GM19395 (cell line): ENCODE measurements at regions not wholly inside any gene's neighbourhood (a gene's known extent, or its start where the extent isn't known, plus 50 kb on each side); places are given as distances from the start of the nearest gene placed in this dataset.
"Not testable (repeated sequence)": the region's sequence is repeated elsewhere in the genome, so short reads cannot be mapped to it uniquely, and the experiment has no call there.

Experiments
- ATAC-seq: cut with Tn5 transposase; IDR thresholded peaks from one replicate; pipeline ENCODE4 v1.9.1; 2021; ENCODE audit warnings: mild to moderate bottlenecking, moderate library complexity; ENCODE audit not compliant: unreplicated experiment

DNA sequence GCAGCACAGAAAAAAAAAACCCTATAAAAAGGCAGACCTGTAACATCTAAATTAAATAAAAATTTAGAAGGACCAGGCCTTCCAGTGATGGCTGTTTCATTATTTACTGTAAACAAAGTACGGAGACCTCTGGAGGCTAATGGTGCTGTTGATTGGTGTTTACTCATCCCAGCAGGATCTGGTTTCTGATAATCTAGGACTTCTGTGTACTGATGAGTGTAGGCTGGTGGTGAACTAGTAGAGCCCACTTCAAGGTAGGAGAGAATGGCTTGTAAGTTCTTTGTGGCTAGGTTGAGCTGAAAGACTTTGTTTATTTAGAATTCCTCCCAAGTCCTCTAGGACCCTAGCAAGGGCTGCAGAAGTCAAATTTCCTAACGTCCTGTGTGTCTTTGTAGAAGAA lies 398.1 kb upstream of the PITX2 start:
- no peak for ATAC-seq

DNA sequence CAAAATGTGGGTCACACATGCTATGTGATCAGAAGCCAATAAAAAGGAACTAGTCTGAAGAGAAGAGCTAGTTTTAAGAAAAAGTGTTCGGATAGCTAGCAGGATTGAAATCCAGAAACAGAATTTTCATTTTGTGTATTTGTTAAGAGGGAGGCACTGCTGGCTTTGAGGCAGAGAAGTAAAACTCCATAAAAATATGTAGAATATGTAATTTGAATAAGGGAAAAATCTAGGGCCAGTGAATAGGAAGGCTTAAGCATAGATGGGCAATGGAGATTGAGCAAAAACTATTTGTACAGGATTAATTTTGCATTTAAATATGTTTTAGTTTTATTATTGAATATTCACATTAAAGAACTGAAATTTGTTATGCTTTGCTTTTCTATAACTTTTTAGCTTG lies 399.9 kb upstream of the PITX2 start:
- no peak for ATAC-seq

DNA sequence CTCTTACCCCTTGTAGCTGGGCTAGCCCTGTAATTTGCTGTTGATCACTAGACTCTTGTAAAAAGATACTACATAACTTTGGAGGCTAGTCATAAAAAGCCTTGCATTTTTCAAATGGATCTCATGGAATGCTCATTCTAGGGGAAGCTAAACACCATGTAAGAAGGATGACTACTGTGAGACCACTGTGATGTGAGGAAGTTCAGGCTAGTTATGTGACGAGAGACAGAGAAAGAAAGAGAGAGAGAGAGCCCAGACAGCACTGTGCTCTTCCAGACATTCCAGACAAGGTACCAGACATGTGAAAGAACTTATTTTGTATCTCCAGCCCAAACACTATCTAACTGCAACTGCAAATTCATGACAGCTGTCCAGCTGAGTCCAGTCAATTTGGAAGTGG lies 404.6 kb upstream of the PITX2 start:
- ATAC-seq: no peak

DNA sequence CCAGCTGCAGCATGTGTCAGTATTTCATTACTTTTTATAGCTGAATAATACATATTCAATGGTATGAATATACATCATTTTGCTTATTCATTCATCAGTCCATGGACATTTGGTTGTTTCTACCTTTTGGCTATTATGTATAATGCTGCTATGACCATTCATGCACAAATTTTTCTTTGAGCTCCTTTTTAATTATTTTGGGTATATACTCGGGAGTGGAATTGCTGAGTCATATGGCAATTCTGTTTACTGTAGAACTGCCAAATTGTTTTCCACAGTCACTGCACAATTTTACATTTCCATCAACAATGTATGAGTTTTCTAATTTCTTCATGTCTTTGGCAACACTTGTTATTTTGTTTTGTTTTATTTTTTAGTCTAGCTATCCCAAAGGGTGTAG lies 405.9 kb upstream of the PITX2 start:
- no peak for ATAC-seq

DNA sequence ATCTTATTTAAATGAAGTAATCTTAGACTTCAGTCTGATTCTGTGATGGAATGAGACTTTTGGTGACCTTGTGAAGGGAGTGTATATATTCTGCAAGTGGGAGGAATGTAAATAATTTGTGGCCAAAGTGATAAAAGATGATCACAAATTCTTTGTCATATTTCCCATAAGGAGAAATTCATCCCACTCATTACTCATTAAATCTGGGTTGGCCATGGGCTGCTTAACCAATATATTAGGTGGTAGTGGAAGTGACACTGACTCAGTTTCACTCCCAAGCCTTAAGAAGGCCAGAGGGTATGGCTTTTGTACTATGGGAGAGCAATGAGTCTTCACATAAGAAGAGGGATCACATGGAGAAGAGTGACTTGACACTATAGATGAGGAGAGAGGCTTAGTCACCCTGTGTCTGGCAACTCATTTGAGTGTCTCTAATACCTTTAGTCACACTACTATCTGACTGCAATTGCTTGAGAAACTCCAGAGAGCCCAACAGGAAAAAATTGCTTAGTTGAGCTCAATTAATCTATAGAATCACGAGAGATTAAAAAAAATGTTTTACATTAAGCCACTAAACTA lies 408.2 kb upstream of the PITX2 start:
- ATAC-seq: no peak

DNA sequence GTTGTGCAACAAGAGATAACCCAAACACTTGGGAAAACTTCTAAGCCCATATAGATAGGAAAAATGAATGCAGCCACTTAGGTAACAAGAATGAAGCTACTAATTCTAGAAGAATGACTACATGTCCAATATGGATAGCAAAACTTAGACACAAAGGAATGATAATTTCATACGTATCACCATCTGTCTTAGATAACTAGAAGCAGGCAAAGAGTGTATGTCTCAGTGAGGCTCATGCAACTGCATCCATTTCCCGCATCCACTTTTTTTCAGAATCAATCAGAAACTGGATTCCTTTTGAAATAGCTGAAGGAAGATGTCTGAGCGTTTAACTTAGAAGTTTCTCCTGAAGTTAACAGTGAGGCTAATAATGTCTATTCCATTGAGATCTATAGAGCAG lies 408.7 kb upstream of the PITX2 start:
- no peak for ATAC-seq

DNA sequence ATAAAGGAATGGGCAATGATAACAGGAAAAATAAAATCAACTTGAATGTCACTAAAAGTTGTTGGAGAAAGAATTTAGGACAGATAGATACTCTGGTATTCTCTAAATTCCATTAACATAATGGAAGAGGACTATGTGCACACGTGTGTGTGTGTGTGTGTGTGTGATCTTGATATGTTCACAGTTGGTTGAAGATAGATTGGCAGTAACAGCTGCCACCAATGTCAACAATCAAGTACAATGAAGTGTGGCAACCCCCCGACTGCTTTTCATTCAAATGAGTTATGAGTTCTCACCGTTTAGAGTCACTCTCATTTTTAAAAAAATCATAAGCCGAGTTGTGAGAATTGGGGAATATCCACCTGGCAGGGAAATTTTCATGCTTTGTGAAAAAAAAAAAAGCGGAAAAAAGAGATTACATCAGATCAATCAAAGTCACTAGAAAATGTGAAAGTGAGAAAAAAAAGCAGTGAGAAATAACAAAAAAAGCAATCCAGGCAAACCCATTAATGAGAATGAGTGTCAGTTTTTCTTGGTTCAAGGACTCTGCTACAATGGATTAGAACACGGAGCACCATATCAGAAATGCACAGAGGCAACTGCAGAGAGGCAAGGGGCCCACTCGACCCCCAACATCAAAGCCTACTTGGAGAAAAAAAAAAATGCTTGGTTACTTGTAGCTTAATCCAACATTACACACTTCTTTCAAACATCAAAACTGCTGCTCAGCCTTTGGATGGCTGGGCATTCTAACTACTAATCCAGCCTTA lies 414.9 kb upstream of the PITX2 start:
- no peak for ATAC-seq

DNA sequence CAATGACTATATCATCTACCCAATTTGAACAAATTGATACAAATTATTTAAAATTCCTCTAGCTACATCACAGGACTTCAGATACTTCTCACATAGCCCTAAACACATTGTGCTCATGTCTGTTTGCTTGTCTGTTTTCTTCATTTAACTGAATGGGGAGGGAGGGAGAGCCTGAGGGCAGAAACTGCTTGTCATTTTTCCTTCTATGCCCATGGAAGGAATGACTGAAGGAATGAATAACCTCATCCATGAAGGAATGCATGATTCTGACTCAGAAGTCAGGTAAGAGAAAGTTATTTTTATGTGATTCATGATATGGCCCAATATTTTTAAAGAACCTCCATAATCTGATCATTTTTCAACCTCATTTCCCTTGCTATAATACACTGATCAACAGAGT lies 418.0 kb upstream of the PITX2 start:
- ATAC-seq: no peak

DNA sequence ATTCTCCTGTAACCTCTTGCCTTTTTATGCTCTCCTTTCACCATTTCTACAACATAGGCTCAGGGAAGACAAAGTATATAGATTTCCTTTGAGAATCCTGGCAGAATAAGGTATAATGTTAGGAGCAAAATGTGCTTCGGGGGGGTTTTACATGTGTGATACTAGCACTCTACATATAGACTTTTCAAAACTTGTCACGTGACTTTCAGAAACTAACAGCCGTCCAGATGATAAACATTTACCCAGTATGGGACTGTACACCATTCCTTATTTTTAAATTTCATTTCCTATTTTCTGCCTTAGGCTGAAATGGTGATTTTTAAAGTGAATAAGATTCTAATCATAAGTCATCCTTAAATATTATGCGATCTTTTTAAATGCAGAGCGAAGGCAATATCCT lies 420.4 kb upstream of the PITX2 start:
- ATAC-seq: no peak

DNA sequence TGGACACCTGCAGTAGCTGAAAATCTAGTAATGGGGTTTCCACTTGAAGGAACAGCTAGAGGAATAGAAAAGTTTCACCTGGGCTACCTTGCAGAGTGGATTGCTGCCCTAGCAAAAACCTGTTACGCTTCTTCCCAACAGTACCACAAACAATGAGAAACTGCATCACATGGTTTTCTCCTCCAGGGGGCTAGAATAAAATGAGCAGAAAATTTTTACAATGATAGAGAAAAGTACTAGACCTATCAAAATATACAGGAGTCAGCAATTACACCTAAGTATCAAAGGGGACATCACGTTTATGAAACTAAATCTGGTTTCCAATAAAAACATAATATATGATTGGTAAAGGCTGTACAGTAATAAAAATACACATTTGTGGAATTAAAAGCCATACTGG lies 423.1 kb upstream of the PITX2 start:
- no peak for ATAC-seq

DNA sequence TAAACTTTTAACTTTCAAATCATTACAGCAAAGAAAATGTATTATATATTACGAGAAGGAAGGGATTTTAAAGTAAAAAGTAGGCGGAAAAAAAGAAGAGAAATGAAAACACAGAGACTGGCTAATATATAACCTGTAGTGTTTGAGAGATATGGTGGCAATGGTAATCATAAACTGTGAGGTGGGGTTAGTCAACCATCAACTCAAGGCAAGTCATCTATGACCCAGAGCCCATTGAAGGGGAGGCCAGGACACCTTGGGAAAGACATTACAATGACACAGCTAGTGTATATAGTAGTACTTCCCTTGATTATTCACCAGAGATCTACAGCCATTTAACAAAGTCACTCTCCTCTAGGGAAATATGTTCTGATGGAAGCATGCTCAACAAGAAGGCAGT lies 423.9 kb upstream of the PITX2 start:
- peak; percentile 70 for ATAC-seq

DNA sequence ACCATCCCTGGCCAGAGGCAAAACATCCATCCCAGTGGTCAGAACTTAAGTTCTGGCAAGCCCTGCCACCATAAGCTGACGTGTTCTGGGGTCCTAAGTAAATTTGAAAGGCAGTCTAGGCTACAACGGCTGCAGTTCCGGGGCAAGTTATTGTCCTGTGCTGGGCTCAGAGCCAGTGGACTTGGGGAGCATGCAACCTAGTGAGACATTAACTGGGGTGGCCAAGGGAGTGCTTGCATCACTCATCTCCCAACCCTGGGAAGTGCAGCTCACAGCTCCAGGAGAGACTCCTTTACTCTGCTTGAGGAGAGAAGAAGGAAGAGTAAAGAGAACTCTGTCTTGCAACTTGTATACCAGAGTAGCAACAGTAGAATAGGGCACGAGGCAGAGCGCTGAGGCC lies 425.4 kb upstream of the PITX2 start:
- ATAC-seq: no peak

DNA sequence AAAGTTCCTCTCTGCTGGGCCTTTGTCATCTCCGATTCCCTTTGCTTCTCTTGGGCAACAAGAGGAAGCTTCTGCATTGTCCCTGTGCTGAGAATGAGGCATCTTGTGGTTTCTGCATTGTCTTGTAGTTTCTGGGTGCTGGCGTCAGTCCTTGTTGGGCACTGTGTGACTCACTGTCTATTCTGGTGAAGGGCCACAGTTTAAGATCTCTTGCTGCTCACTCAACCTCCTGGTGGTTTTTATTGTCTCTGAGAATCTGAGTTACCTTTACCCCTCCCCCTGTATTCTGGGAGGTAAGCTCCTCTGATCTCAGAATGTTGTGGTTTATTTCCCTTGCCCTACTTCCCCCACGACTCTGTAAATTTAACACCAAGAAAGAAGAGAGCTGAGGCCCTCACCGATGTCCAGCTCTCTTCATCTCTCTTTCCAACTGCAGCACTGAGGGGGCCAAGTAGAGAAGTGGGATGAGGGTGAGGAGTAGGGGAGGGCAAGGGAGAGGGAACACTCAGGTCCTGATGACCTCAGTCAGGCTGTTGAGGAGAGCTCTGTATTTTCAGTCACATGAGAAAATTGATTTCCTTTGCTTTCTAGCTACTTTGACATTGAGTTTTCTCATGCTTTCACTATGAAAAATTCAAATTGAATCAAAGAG lies 441.6 kb upstream of the PITX2 start:
- ATAC-seq: no peak

DNA sequence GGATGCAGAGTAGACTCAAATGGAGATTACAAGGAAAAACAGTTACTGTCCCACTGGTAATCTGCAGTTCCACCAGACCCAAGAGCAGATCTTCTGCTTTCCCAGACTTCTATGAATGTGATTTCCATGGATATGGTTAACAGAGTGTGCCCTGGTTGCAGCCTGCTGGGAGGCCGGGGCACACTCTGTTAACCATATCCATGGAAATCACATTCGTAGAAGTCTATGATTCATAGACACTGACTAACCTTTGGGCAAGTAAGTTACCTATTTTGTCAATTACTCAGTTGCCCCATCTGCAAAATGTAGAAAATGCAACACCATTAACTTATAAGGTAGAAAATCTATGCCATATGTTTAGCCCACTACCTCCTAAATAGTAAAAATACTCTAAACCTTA lies 443.1 kb upstream of the PITX2 start:
- no peak for ATAC-seq

DNA sequence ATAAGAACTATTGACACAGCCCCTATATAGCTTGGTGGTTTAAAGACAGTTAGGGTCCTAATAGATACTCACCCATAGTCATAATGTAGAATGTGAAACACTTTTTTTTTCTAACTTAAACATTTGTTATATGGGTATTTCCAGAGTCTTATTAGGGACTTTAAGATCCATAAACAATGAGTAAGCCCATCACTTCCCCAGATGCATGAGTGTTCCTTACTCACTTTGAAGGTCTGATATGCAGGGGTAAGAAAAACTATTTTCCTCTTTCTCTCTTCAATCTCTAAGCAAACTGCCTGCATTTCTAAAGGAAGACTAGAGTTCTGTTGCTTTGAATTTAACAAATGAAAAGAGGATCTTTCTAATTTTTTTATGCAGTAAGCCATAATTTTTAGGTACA lies 443.6 kb upstream of the PITX2 start:
- no peak for ATAC-seq

DNA sequence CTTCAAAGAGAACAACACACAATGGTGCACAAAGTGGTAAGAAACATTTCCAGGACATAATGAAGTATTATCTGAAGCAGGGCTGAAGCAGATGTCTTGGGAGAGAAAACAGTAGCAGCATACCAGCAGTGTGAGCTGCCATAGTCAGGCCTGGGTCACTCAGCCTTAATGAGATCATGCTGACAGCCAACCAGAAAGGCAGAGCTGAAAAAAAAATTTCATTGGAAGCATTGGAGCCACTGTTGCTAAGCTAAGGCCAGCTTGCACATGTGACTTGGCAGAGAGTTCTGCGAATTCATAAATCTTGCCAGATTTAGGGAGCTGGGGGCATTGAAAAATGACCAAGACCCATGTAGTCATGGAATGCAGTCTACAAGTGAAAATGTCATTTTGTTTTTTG lies 444.0 kb upstream of the PITX2 start:
- no peak for ATAC-seq

DNA sequence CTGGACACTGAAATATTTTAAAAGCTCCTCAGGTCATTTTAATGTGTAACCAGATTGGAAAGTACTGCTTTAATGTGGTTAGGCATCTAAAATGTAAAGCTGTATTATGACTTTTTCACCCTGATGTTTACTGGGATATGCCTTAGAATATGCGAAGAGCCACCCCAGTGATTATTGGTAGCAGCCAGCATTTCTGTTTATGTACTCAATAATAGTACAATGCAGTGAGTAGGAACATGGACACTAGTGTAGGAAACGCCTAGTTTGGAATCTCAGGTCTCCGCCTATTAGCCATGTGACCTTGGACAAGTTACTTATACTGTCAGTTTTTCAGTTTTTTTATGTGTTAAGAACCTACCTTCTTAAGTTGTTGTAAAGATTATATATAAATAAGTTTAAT lies 446.0 kb upstream of the PITX2 start:
- ATAC-seq: no peak

DNA sequence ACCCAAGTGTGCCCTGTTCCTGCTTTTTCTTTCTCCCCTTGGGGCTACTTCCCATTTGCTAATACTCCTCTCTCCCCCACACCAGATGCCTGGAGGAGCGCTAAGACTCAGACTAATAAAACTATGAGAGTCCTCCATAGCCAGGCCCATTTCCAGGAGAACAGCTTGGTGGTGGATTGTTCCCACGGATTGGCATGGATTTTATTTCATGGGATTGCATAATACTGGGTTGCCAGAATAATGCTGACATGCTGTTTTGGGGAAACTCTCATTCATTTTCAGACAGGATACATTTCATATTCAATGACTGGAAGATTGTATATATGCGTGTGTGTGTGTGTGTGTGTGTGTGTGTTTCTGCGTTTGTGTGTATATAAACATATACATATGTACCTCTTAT lies 447.5 kb upstream of the PITX2 start:
- ATAC-seq: no peak

DNA sequence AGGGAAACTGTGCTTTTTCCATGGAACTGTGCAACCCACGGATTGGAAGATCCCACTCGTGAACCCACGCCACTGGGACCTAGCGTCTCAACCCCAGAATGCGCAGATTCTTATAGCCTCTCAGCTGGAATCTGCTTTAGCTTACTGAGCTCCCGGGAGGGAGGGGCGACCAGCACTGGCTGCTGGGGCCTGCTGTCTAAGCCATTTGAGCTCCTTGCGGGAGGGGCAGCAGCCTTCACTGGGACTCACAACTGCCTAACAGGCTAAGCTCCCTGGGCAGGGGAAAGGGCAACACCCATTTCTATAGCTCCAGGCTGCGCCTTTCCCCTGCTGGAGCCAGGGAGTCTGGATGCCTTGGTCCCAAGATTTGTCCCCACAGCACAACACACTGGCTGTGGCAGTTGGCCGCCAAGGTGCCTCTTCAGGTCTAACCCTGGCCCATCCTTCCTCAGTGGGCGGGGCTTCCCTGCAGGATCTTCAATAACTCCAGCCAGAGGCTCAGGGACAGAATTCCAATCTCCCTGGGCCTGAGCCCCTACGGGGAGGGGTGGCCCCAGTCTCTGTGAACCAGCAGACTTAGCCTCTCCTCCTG lies 451.7 kb upstream of the PITX2 start:
- ATAC-seq: no peak

DNA sequence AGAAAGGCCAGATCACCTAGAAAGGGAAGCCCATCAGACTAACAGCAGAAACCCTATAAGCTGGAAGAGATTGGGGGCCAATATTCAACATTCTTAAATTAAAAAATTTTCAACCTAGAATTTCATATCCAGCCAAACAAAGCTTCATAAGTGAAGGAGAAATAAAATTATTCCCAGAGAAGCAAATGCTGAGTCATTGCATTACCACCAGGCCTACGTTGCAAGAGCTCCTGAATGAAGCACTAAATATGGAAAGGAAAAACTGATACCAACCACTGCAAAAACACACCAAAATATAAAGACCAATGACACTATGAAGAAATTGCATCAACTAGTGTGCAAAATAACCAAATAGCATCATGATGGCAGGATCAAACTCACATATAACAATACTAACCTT lies 453.4 kb upstream of the PITX2 start:
- not testable (repeated sequence) for ATAC-seq

DNA sequence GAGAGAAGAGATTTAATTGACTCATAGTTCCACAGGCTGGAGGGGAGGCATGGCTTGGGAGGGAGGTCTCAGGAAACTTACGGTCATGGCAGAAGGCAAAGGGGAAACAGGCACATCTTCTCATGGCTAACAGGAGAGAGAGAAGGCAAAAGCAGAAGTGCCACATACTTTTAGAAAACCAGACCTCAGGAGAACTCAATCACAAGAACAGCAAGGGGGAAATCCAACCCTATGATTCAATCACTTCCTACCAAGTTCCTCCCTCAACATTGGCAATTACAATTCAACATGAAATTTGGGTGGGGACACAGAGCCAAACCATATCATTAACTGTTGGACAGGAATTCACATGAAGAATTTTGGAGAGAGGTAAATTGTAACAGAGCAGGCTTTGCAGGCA lies 485.3 kb upstream of the PITX2 start:
- no peak for ATAC-seq

DNA sequence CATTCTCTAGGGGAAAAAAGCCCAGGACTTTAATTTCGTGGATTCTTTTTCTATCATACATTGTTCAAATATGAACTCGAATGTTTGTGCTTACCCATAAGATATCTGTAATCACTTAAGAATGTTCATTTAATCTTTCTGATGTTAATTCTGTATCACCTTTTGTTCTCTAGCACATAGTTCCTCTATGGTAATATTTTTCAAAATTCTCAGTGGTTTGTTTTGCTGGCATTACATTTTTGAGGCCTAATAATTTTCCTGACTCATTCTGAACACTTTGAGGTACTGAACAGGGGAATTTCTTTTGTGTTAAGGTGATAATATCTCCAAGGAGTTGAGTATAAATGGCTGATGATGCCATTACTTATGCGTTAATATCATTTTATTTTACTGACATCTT lies 490.7 kb upstream of the PITX2 start:
- no peak for ATAC-seq
